K562 (cell line): ENCODE measurements at regions not wholly inside any gene's neighbourhood (a gene's known extent, or its start where the extent isn't known, plus 50 kb on each side); places are given as distances from the start of the nearest gene placed in this dataset.

Experiments
- ARID2 ChIP-seq: fragments of 450-650 bp; IDR thresholded peaks from 2 replicates; pipeline ENCODE4 v1.6.1; 2017; ENCODE audit warnings: antibody characterized with exemption, mild to moderate bottlenecking
- CBFA2T2 ChIP-seq: fragments of 450-650 bp; conservative IDR thresholded peaks from 2 replicates; pipeline ENCODE4 v1.6.1; 2017; ENCODE audit warnings: mild to moderate bottlenecking
- CC2D1A ChIP-seq: fragments of 450-650 bp; IDR thresholded peaks from 2 replicates; pipeline ENCODE4 v1.6.1; 2017; ENCODE audit warnings: mild to moderate bottlenecking
- CREB3 ChIP-seq: fragments of 450-650 bp; conservative IDR thresholded peaks from 2 replicates; pipeline ENCODE4 v1.6.1; 2016; ENCODE audit warnings: missing genetic modification characterization, low read depth, mild to moderate bottlenecking, missing compliant biosample characterization, moderate library complexity
- GTF2B ChIP-seq: IDR thresholded peaks from 2 replicates; pipeline ENCODE4 v1.6.1; 2011; ENCODE audit not compliant: insufficient read length; ENCODE audit errors: extremely low read depth
- HDAC1 ChIP-seq, 2 experiments: fragments of 450-650 bp; IDR thresholded peaks; 2 replicates each; pipeline ENCODE4 v1.6.1; 2016 to 2017; ENCODE audit warnings: inconsistent platforms in 1 of 2, mild to moderate bottlenecking in 1 of 2, moderate library complexity in 1 of 2
- JUNB ChIP-seq: fragments of 450-650 bp; formaldehyde crosslinking; conservative IDR thresholded peaks from 2 replicates; pipeline ENCODE4 v1.4.0; 2020; ENCODE audit warnings: mild to moderate bottlenecking
- KLF13 ChIP-seq: fragments of 450-650 bp; IDR thresholded peaks from 2 replicates; pipeline ENCODE4 v1.6.1; 2016; ENCODE audit warnings: missing genetic modification characterization, low read depth, mild to moderate bottlenecking, missing compliant biosample characterization, moderate library complexity, borderline replicate concordance
- MAZ ChIP-seq, 2 experiments: fragments of 450-650 bp in 1 of 2; sonication (generic) in 1 of 2; formaldehyde crosslinking; IDR thresholded peaks in 1 of 2; conservative IDR thresholded peaks in 1 of 2; 2 replicates each; pipeline versions ENCODE4 v1.4.0 to v1.5.0; 2020; ENCODE audit warnings: mild to moderate bottlenecking in 1 of 2, missing genetic modification reagents in 1 of 2
- MYNN ChIP-seq, 2 experiments: sonication (generic); formaldehyde crosslinking in 1 of 2; IDR thresholded peaks; 2 replicates each; pipeline versions ENCODE4 v1.5.0 to v1.6.1; 2016 to 2020; ENCODE audit warnings: antibody characterized with exemption in 1 of 2, missing genetic modification reagents in 1 of 2
- NCOA6 ChIP-seq: fragments of 450-650 bp; IDR thresholded peaks from 2 replicates; pipeline ENCODE4 v1.6.1; 2017; ENCODE audit warnings: mild to moderate bottlenecking
- POLR2AphosphoS2 ChIP-seq: IDR thresholded peaks from 2 replicates; pipeline ENCODE4 v1.6.1; 2012; ENCODE audit warnings: low read length, improper control_type of control experiment
- POLR2AphosphoS5 ChIP-seq: IDR thresholded peaks from 2 replicates; pipeline ENCODE4 v1.6.1; 2011; ENCODE audit warnings: mild to moderate bottlenecking, low read depth, low read length, moderate library complexity; ENCODE audit not compliant: control insufficient read depth, insufficient read depth
- POLR2G ChIP-seq: fragments of 200-400 bp; formaldehyde crosslinking; IDR thresholded peaks from 2 replicates; pipeline ENCODE4 v1.6.1; 2017; ENCODE audit warnings: low read depth, mild to moderate bottlenecking, antibody characterized with exemption, low read length, moderate library complexity
- POLR2H ChIP-seq: IDR thresholded peaks from 2 replicates; pipeline ENCODE4 v1.6.1; 2016; ENCODE audit warnings: missing genetic modification characterization, low read depth, mild to moderate bottlenecking, control low read depth, missing compliant biosample characterization, moderate library complexity
- RBM22 ChIP-seq: fragments of 200-400 bp; formaldehyde crosslinking; IDR thresholded peaks from 2 replicates; pipeline ENCODE4 v1.6.1; 2018; ENCODE audit warnings: low read length, low read depth; ENCODE audit not compliant: poor library complexity, severe bottlenecking
- RUNX1 ChIP-seq: sonication (generic); IDR thresholded peaks from 2 replicates; pipeline ENCODE4 v1.6.1; 2016; ENCODE audit warnings: antibody characterized with exemption, low read depth
- TBP ChIP-seq: optimal IDR thresholded peaks from 2 replicates; pipeline ENCODE3; 2011; ENCODE audit warnings: low read depth, low read length, improper control_type of control experiment
- TCF7L2 ChIP-seq: fragments of 150-350 bp; IDR thresholded peaks from 2 replicates; pipeline ENCODE4 v1.6.1; 2016; ENCODE audit warnings: low read depth, mild to moderate bottlenecking, low read length, moderate library complexity
- TFAM ChIP-seq: fragments of 250-450 bp; sonication (Bioruptor Pico); conservative IDR thresholded peaks from 2 replicates; pipeline ENCODE4 v1.5.0; 2021; ENCODE audit warnings: mild to moderate bottlenecking, moderate library complexity
- XRCC5 ChIP-seq: fragments of 200-400 bp; formaldehyde crosslinking; IDR thresholded peaks from 2 replicates; pipeline ENCODE4 v1.6.1; 2017; ENCODE audit warnings: low read depth, mild to moderate bottlenecking, low read length
- ZNF347 ChIP-seq: fragments of 450-650 bp; formaldehyde crosslinking; IDR thresholded peaks from 2 replicates; pipeline ENCODE4 v1.4.0; 2020; ENCODE audit warnings: low read depth, mild to moderate bottlenecking, moderate library complexity
- ZNF75A ChIP-seq: fragments of 450-650 bp; formaldehyde crosslinking; IDR thresholded peaks from 2 replicates; pipeline ENCODE4 v1.4.0; 2020; ENCODE audit warnings: mild to moderate bottlenecking
- TF ChIP-seq, protein P1 (sequence below): sonication (generic); formaldehyde crosslinking; IDR thresholded peaks from 2 replicates; pipeline ENCODE4 v1.8.0; 2022; ENCODE audit warnings: missing genetic modification reagents, mild to moderate bottlenecking, borderline replicate concordance
- TF ChIP-seq, protein P2 (sequence below): fragments of 450-650 bp; formaldehyde crosslinking; IDR thresholded peaks from 2 replicates; pipeline ENCODE4 v1.4.0; 2020; ENCODE audit warnings: mild to moderate bottlenecking, moderate library complexity

DNA sequence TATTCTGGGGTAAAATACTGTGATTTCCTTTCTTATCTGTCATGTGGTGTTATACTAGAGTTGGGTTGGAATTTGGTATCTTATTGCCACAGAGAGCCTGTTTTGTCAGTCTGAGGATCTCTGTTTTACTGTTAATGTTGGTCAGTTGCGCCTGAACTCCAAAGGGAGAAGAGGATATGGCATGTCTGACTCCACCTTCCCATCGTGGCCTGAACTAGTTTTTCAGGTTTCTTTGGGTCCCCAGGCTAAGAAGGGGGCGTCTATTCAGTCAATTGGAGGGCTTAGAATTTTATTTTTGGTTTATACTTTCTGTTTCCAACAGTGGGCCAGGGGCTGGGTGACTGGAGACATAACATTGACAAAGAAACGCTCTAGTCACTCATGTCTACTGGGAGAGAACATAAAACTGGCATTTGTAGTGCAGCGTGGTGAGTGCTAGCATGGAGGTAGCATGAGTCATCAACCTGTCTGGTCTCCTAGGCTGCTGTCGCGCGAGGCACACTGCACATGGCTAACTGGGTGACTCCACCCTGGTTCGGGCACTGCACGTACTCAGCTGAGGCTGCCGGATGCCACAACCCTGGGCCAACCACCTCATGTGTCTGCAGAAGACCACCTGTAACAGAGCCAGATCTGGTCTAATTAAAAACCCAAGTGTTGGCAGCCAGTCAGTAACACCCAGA, 120.1 kb upstream of the OR9Q1 start (continued):
- TF ChIP-seq KLF13 (tag) (no peak), JUNB (CRISPR knock-in tag) (peak; percentile 82), POLR2AphosphoS2 (no peak), CC2D1A (no peak), XRCC5 (no peak), MYNN (IDR thresholded peaks at IDR 0.05) (0 out of 2 replicates have a peak, but pooled peaks have one; percentile 38), MYNN (CRISPR knock-in tag; IDR thresholded peaks at IDR 0.05) (no peak), RUNX1 (no peak), ZNF347 (CRISPR knock-in tag) (no peak), POLR2H (tag) (no peak), RBM22 (no peak), MAZ (CRISPR knock-in tag; conservative IDR thresholded peaks at IDR 0.05 in 1 of 2, IDR thresholded peaks at IDR 0.05 in 1 of 2) (no peak), HDAC1 (IDR thresholded peaks at IDR 0.05) (no peak), POLR2AphosphoS5 (no peak), TFAM (CRISPR knock-in tag) (no peak), POLR2G (no peak), GTF2B (no peak), TBP (no peak), CREB3 (0 out of 2 replicates have a peak, but pooled peaks have one; percentile 25), NCOA6 (no peak), CBFA2T2 (no peak), ARID2 (no peak), TCF7L2 (no peak), ZNF75A (CRISPR knock-in tag) (no peak)
- TF ChIP-seq, protein P1, sequence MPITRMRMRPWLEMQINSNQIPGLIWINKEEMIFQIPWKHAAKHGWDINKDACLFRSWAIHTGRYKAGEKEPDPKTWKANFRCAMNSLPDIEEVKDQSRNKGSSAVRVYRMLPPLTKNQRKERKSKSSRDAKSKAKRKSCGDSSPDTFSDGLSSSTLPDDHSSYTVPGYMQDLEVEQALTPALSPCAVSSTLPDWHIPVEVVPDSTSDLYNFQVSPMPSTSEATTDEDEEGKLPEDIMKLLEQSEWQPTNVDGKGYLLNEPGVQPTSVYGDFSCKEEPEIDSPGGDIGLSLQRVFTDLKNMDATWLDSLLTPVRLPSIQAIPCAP (CRISPR knock-in tag): no peak
- TF ChIP-seq, protein P2, sequence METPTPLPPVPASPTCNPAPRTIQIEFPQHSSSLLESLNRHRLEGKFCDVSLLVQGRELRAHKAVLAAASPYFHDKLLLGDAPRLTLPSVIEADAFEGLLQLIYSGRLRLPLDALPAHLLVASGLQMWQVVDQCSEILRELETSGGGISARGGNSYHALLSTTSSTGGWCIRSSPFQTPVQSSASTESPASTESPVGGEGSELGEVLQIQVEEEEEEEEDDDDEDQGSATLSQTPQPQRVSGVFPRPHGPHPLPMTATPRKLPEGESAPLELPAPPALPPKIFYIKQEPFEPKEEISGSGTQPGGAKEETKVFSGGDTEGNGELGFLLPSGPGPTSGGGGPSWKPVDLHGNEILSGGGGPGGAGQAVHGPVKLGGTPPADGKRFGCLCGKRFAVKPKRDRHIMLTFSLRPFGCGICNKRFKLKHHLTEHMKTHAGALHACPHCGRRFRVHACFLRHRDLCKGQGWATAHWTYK: 0 out of 2 replicates have a peak, but pooled peaks have one; percentile 44
